HL-60 (cell line): ENCODE measurements at regions not wholly inside any gene's neighbourhood (a gene's known extent, or its start where the extent isn't known, plus 50 kb on each side); places are given as distances from the start of the nearest gene placed in this dataset.

Experiments
- CTCF ChIP-seq: IDR thresholded peaks from one replicate; pipeline ENCODE4 v1.5.1; 2011; ENCODE audit warnings: low read length, control low read depth, inconsistent platforms; ENCODE audit not compliant: insufficient read depth
- GABPA ChIP-seq: IDR thresholded peaks from 2 replicates; pipeline ENCODE4 v1.6.1; 2012; ENCODE audit warnings: low read depth
- POLR2AphosphoS5 ChIP-seq: IDR thresholded peaks from 2 replicates; pipeline ENCODE4 v1.6.1; 2012; ENCODE audit warnings: low read depth
- REST ChIP-seq: IDR thresholded peaks from 2 replicates; pipeline ENCODE4 v1.6.1; 2012; ENCODE audit warnings: low read depth; ENCODE audit not compliant: insufficient replicate concordance
- SPI1 ChIP-seq: IDR thresholded peaks from 2 replicates; pipeline ENCODE4 v1.6.1; 2012; ENCODE audit warnings: low read depth, mild to moderate bottlenecking, borderline replicate concordance

GRCh38 chr2:82992968-82993367, 1466.1 kb downstream of the SUCLG1 start:
- TF ChIP-seq CTCF (no peak), REST (no peak), GABPA (no peak), POLR2AphosphoS5 (no peak), SPI1 (no peak)
